NCI-H460 (cell line): ENCODE measurements at regions not wholly inside any gene's neighbourhood (a gene's known extent, or its start where the extent isn't known, plus 50 kb on each side); places are given as distances from the start of the nearest gene placed in this dataset.
A peak's percentile ranks its signal among the peaks of the same experiment; 100 is the strongest.
"Not testable (repeated sequence)": the region's sequence is repeated elsewhere in the genome, so short reads cannot be mapped to it uniquely, and the experiment has no call there.

ENCODE experiments used
- DNase-seq: peaks from one replicate; pipeline ENCODE4 v3.0.0-alpha.2; 2016; ENCODE audit warnings: low read depth; ENCODE audit errors: extremely low read depth

GRCh38 chr1:221237587-221237986 lies 358.3 kb downstream of the HLX start:
- no peak for DNase-seq

- DNase-seq = no peak
Measured at GRCh38 chr1:221239181-221239580, 359.9 kb downstream of the HLX start.

- DNase-seq = no peak
Measured at GRCh38 chr1:221239792-221240191, 360.5 kb downstream of the HLX start.

- DNase-seq = no peak
Measured at GRCh38 chr1:221240690-221241089, 361.4 kb downstream of the HLX start.

GRCh38 chr1:221241157-221241556 lies 361.9 kb downstream of the HLX start:
- DNase-seq = no peak

GRCh38 chr1:221241592-221241991 lies 362.3 kb downstream of the HLX start:
- DNase-seq = no peak

GRCh38 chr1:221246067-221246466 lies 366.8 kb downstream of the HLX start:
- no peak for DNase-seq

- DNase-seq = no peak
Measured at GRCh38 chr1:221246628-221247415, 367.6 kb downstream of the HLX start.

GRCh38 chr1:221251580-221251979 lies 372.3 kb downstream of the HLX start:
- DNase-seq = no peak

GRCh38 chr1:221254813-221255212 lies 375.6 kb downstream of the HLX start:
- no peak for DNase-seq

- DNase-seq = no peak
Measured at GRCh38 chr1:221256773-221257172, 377.5 kb downstream of the HLX start.

- DNase-seq = not testable (repeated sequence)
Measured at GRCh38 chr1:221257548-221257947, 378.3 kb downstream of the HLX start.

- not testable (repeated sequence) for DNase-seq
Measured at GRCh38 chr1:221262677-221263076, 383.4 kb downstream of the HLX start.

- DNase-seq = peak; percentile 86
Measured at GRCh38 chr1:221263831-221264767, 384.9 kb downstream of the HLX start.

GRCh38 chr1:221264848-221265247 lies 385.6 kb downstream of the HLX start:
- no peak for DNase-seq

- no peak for DNase-seq
Measured at GRCh38 chr1:221268295-221268694, 389.1 kb downstream of the HLX start.

GRCh38 chr1:221271701-221272100 lies 392.5 kb downstream of the HLX start:
- no peak for DNase-seq

- DNase-seq = no peak
Measured at GRCh38 chr1:221272940-221273339, 393.7 kb downstream of the HLX start.

- no peak for DNase-seq
Measured at GRCh38 chr1:221274373-221274772, 395.1 kb downstream of the HLX start.

- DNase-seq = no peak
Measured at GRCh38 chr1:221276896-221277409, 397.7 kb downstream of the HLX start.

- DNase-seq = no peak
Measured at GRCh38 chr1:221279146-221279545, 399.9 kb downstream of the HLX start.
